ENCODE measurements at regions not wholly inside any gene's neighbourhood (a gene's known extent, or its start where the extent isn't known, plus 50 kb on each side); places are given as distances from the start of the nearest gene placed in this dataset.

- ChIA-PET POLR2A (ENCODE audit: low non-redundant PET) (no interaction called here), CTCF (no interaction called here)
- H3K27ac ChIP-seq, result no peak overlapping the region
- TF ChIP-seq CTCF (conservative IDR thresholded peaks at IDR 0.05; ENCODE audit: low read depth), result no peak
- no peak for DNase-seq (ENCODE audit: low spot score)
Observed at GRCh38 chr20:16877053-16877554, 128.9 kb downstream of the OTOR start.

GRCh38 chr20:16885746-16886145 is 137.6 kb downstream of the OTOR start:
- H3K27ac ChIP-seq, result no peak overlapping the region
- POLR2A ChIA-PET (ENCODE audit: low non-redundant PET), result no interaction called here
- no peak for TF ChIP-seq CTCF (conservative IDR thresholded peaks at IDR 0.05; ENCODE audit: low read depth)
- CTCF ChIA-PET, result no interaction called here
- DNase-seq (ENCODE audit: low spot score), result no peak

GRCh38 chr20:16898433-16898832 is 150.3 kb downstream of the OTOR start:
- no peak overlapping the region for H3K27ac ChIP-seq
- CTCF ChIA-PET, result no interaction called here
- no peak for TF ChIP-seq CTCF (conservative IDR thresholded peaks at IDR 0.05; ENCODE audit: low read depth)
- DNase-seq (ENCODE audit: low spot score), result no peak
- POLR2A ChIA-PET (ENCODE audit: low non-redundant PET), result no interaction called here

GRCh38 chr20:16902662-16903061 is 154.5 kb downstream of the OTOR start:
- no peak overlapping the region for H3K27ac ChIP-seq
- POLR2A ChIA-PET (ENCODE audit: low non-redundant PET), result no interaction called here
- DNase-seq (ENCODE audit: low spot score), result no peak
- no peak for TF ChIP-seq CTCF (conservative IDR thresholded peaks at IDR 0.05; ENCODE audit: low read depth)
- CTCF ChIA-PET, result no interaction called here

- POLR2A ChIA-PET (ENCODE audit: low non-redundant PET), result no interaction called here
- H3K27ac ChIP-seq, result no peak overlapping the region
- CTCF ChIA-PET, result no interaction called here
- no peak for TF ChIP-seq CTCF (conservative IDR thresholded peaks at IDR 0.05; ENCODE audit: low read depth)
- DNase-seq (ENCODE audit: low spot score), result no peak
Observed at GRCh38 chr20:16904751-16905150, 156.6 kb downstream of the OTOR start.

GRCh38 chr20:16914277-16914676 is 166.1 kb downstream of the OTOR start:
- ChIA-PET CTCF (no interaction called here), POLR2A (ENCODE audit: low non-redundant PET) (no interaction called here)
- H3K27ac ChIP-seq, result no peak overlapping the region
- no peak for TF ChIP-seq CTCF (conservative IDR thresholded peaks at IDR 0.05; ENCODE audit: low read depth)
- DNase-seq (ENCODE audit: low spot score), result no peak

GRCh38 chr20:16916165-16916564 is 168.0 kb downstream of the OTOR start:
- no peak for TF ChIP-seq CTCF (conservative IDR thresholded peaks at IDR 0.05; ENCODE audit: low read depth)
- ChIA-PET POLR2A (ENCODE audit: low non-redundant PET) (no interaction called here), CTCF (no interaction called here)
- no peak for DNase-seq (ENCODE audit: low spot score)
- H3K27ac ChIP-seq, result no peak overlapping the region
